GM18499 (cell line): ENCODE measurements at regions not wholly inside any gene's neighbourhood (a gene's known extent, or its start where the extent isn't known, plus 50 kb on each side); places are given as distances from the start of the nearest gene placed in this dataset.

Experiments used
- ATAC-seq: cut with Tn5 transposase; IDR thresholded peaks from one replicate; pipeline ENCODE4 v1.9.1; 2021; ENCODE audit warnings: moderate number of reproducible peaks; ENCODE audit not compliant: insufficient read depth, unreplicated experiment

- ATAC-seq: no peak
Observed at GRCh38 chr2:176388861-176389260, 119.6 kb downstream of the MTX2 start.

- ATAC-seq: no peak
Observed at GRCh38 chr2:176390276-176391147, 121.3 kb downstream of the MTX2 start.

- no peak for ATAC-seq
Observed at GRCh38 chr2:176391148-176391419, 121.8 kb downstream of the MTX2 start.

GRCh38 chr2:176392249-176392648 is 123.0 kb downstream of the MTX2 start:
- no peak for ATAC-seq

- ATAC-seq: no peak
Observed at GRCh38 chr2:176392744-176393414, 123.6 kb downstream of the MTX2 start.

GRCh38 chr2:176395273-176395854 is 126.1 kb downstream of the MTX2 start:
- no peak for ATAC-seq

- ATAC-seq: no peak
Observed at GRCh38 chr2:176398243-176399073, 129.2 kb downstream of the MTX2 start.

GRCh38 chr2:176399074-176399598 is 129.9 kb downstream of the MTX2 start:
- no peak for ATAC-seq

- peak; percentile 60 for ATAC-seq
Observed at GRCh38 chr2:176405477-176405876, 136.2 kb downstream of the MTX2 start.

GRCh38 chr2:176407706-176408105 is 138.5 kb downstream of the MTX2 start:
- ATAC-seq: no peak

- ATAC-seq: no peak
Observed at GRCh38 chr2:176409671-176410070, 140.4 kb downstream of the MTX2 start.

- ATAC-seq: no peak
Observed at GRCh38 chr2:176412136-176412535, 142.9 kb downstream of the MTX2 start.

GRCh38 chr2:176413786-176414185 is 144.5 kb downstream of the MTX2 start:
- no peak for ATAC-seq

- no peak for ATAC-seq
Observed at GRCh38 chr2:176414641-176415040, 145.4 kb downstream of the MTX2 start.

GRCh38 chr2:176415174-176415895 is 146.1 kb downstream of the MTX2 start:
- ATAC-seq: no peak

GRCh38 chr2:176415937-176416499 is 146.8 kb downstream of the MTX2 start:
- no peak for ATAC-seq

GRCh38 chr2:176418768-176419167 is 149.5 kb downstream of the MTX2 start:
- no peak for ATAC-seq

- no peak for ATAC-seq
Observed at GRCh38 chr2:176419591-176420071, 150.4 kb downstream of the MTX2 start.

- no peak for ATAC-seq
Observed at GRCh38 chr2:176421297-176422050, 152.2 kb downstream of the MTX2 start.
